Colonic mucosa (tissue), 4 donors: ENCODE measurements at regions not wholly inside any gene's neighbourhood (a gene's known extent, or its start where the extent isn't known, plus 50 kb on each side); places are given as distances from the start of the nearest gene placed in this dataset.
"Not testable (repeated sequence)": the region's sequence is repeated elsewhere in the genome, so short reads cannot be mapped to it uniquely, and the experiment has no call there.

ENCODE experiments used
- DNase-seq: peaks from one replicate; pipeline ENCODE4 v3.0.0-alpha.2; 2020
- H3K27ac ChIP-seq: fragments of 200-600 bp; one replicate; pipeline ENCODE4 v1.8.0; 2021
- H3K27me3 ChIP-seq: fragments of 200-600 bp; one replicate; pipeline ENCODE4 v1.8.0; 2021
- H3K36me3 ChIP-seq: fragments of 200-600 bp; one replicate; pipeline ENCODE4 v1.8.0; 2021
- H3K4me1 ChIP-seq: fragments of 200-600 bp; one replicate; pipeline ENCODE4 v1.8.0; 2021; ENCODE audit warnings: mild to moderate bottlenecking
- H3K4me3 ChIP-seq: fragments of 200-600 bp; one replicate; pipeline ENCODE4 v1.8.0; 2021
- H3K9ac ChIP-seq, 2 donors: one replicate each; pipeline ENCODE4 v1.7.0; 2013; ENCODE audit warnings: control low read depth in 2 of 2, low read depth in 2 of 2, low read length in 2 of 2
- H3K9me3 ChIP-seq: fragments of 200-600 bp; one replicate; pipeline ENCODE4 v1.8.0; 2021
- intact Hi-C: fragments of 100-400 bp; cut with DNase I; formaldehyde crosslinking; loops from one replicate; pipeline ENCODE4 v1.14.1; 2022
- TF ChIP-seq, protein P1 (sequence below): fragments of 200-600 bp; IDR thresholded peaks from one replicate; pipeline ENCODE4 v1.8.0; 2022; ENCODE audit warnings: antibody characterized with exemption, mild to moderate bottlenecking
- donor health status: healthy.
- donor health status: DM: no; HTN: no; CAD: no.
- donor health status: DM: no; HTN: no; CAD: no.

DNA sequence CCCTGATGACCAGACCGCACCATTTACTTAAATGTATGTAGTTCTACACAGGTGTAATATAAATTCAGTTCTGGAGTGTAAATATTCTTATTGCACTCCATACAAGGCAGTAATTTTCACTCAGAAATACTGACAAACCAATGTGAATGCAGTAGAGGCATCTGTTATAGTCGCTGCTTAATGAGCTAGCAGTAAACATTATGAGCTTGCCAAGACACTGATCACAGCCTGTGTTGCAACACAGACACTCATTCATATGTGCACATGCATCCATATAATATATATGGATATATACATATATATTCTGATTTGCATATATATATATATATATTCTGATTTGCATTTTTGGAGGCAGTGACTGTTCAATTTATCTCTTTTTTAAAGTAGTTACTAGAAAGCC lies 435.1 kb upstream of the ST8SIA4 start:
- no peak overlapping the region for H3K27ac ChIP-seq
- H3K27me3 ChIP-seq: no peaks in the 10 kb centered on the region
- H3K36me3 ChIP-seq: no peaks in the 10 kb centered on the region
- DNase-seq: no peak
- TF ChIP-seq, protein P1, sequence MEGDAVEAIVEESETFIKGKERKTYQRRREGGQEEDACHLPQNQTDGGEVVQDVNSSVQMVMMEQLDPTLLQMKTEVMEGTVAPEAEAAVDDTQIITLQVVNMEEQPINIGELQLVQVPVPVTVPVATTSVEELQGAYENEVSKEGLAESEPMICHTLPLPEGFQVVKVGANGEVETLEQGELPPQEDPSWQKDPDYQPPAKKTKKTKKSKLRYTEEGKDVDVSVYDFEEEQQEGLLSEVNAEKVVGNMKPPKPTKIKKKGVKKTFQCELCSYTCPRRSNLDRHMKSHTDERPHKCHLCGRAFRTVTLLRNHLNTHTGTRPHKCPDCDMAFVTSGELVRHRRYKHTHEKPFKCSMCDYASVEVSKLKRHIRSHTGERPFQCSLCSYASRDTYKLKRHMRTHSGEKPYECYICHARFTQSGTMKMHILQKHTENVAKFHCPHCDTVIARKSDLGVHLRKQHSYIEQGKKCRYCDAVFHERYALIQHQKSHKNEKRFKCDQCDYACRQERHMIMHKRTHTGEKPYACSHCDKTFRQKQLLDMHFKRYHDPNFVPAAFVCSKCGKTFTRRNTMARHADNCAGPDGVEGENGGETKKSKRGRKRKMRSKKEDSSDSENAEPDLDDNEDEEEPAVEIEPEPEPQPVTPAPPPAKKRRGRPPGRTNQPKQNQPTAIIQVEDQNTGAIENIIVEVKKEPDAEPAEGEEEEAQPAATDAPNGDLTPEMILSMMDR: no peak
- no peak overlapping the region for H3K4me3 ChIP-seq
- H3K4me1 ChIP-seq: no peaks in the 10 kb centered on the region
- no peaks in the 10 kb centered on the region for H3K9me3 ChIP-seq
- intact Hi-C loops: no loop called here
- no peak overlapping the region for H3K9ac ChIP-seq

DNA sequence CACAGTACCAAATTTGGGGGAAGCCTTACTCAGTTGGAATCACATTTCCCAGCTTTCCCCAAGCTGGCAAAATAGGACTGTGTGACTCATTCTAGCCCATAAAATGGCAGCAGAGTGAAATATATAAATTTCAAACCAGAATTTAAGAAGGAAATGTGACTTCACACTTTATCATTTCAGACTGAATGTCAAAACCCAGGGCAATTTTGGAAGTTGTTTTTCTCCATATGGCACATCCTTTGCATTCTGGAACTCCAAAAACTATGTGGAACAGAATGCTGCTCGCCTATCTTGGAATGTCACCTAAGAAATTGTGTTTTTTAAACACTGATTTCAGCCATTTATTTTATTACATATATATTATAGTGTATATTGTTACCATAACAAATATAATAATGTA lies 424.7 kb upstream of the ST8SIA4 start:
- Histone ChIP-seq H3K4me1 (no peaks in the 10 kb centered on the region), H3K9me3 (no peaks in the 10 kb centered on the region), H3K27me3 (no peaks in the 10 kb centered on the region), H3K9ac (no peak overlapping the region), H3K4me3 (no peak overlapping the region), H3K27ac (no peak overlapping the region), H3K36me3 (no peaks in the 10 kb centered on the region)
- TF ChIP-seq, protein P1: no peak
- intact Hi-C loops: no loop called here
- no peak for DNase-seq

DNA sequence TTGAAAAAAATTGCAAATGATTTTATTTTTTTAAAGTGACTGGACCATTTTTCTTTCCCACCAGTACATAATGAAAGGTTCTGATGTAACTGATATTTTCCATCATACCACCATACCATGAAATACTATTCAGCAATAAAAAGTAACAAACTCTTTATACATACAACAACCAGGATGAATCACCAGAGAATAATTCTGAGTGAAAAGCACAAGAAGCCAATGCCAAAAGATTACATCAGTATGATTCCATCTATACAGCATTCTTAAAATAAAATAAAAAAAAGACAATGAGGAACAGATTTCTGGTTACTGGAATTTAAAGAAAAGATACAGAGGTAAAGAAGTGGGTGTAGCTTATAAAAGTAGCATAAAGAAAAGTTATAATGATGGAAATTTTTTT lies 423.7 kb upstream of the ST8SIA4 start:
- intact Hi-C loops: no loop called here
- TF ChIP-seq, protein P1: no peak
- no peak overlapping the region for H3K27ac ChIP-seq
- H3K4me3 ChIP-seq: no peak overlapping the region
- H3K9ac ChIP-seq: no peak overlapping the region
- no peaks in the 10 kb centered on the region for H3K36me3 ChIP-seq
- H3K27me3 ChIP-seq: no peaks in the 10 kb centered on the region
- no peaks in the 10 kb centered on the region for H3K9me3 ChIP-seq
- H3K4me1 ChIP-seq: no peaks in the 10 kb centered on the region
- no peak for DNase-seq

DNA sequence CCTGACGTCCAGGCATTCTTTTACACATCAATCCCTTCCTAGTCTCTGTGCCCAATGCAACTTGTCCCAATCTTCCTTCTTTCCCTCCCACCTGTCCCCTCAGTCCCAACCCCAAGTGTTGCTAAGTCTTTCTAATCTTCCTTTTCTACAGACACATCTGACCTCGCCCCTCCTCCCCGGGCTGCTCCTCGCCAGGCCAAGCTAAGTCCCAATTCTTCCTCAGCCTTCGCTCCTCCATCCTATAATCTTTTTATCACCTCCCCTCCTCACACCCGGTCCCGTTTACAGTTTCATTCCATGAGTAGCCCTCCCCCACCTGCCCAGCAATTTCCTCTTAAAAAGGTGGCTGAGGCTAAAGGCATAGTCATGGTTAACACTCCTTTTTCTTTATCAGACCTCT lies 413.3 kb upstream of the ST8SIA4 start:
- H3K9ac ChIP-seq, intact Hi-C loops, H3K4me3 ChIP-seq, H3K27ac ChIP-seq, H3K9me3 ChIP-seq, DNase-seq, H3K27me3 ChIP-seq, H3K36me3 ChIP-seq, H3K4me1 ChIP-seq: not testable (repeated sequence)

DNA sequence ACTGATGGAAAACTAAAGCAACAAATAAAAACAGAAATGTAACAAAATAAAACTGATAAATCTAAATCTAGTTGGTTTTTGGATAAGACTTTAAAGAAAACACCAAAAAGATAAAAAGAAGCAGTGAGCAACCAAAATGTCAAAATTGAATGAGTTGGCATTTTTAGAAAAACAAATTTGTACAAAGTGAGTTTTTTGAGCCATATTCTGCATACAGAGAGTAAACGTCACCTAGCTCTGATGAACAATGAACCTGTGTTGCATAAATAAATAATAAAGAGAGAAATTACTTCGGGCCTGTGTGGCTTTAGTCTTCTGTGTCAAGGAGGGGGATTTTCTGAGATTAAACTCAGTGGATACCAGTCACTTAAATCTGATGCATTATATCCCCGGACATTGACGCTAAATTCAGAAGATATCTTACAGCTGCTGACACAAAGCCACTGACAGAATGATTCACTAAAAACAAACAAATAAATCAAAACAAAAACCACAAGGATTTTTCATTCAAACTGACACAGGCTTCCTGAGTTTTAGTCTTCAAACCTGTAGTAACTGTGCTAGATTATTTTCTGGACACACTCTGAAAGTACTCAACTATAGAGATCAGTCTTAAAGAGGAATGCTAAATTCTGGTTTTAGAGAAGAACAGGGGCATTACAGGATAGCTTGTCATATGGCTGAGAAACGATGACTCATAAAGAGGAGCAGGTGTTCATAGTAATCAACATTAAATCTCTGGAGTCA lies 403.5 kb upstream of the ST8SIA4 start:
- DNase-seq: no peak
- Histone ChIP-seq H3K4me1 (no peaks in the 10 kb centered on the region), H3K36me3 (no peaks in the 10 kb centered on the region), H3K27ac (no peak overlapping the region), H3K27me3 (no peaks in the 10 kb centered on the region), H3K4me3 (no peak overlapping the region), H3K9ac (no peak overlapping the region), H3K9me3 (no peaks in the 10 kb centered on the region)
- intact Hi-C loops: no loop called here
- TF ChIP-seq, protein P1: no peak

DNA sequence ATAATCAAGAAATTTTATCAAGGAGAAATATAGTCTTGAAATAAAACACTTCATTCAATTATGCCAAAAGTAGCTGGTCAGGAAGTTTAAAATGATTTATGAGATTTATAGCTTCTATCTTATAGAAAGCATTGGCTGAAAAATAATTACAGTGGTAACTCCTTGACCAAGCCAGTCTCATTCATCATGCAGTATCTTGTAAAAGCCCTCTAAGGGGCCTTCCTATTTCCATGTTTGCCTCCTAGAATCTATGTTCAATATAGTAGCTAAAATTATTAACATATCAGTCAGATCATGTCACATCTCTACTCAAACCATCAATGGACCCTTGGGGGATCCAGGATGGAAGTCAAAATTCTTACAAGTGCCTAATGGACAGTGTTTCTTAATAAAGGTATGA lies 393.4 kb upstream of the ST8SIA4 start:
- Histone ChIP-seq H3K27me3 (no peaks in the 10 kb centered on the region), H3K9ac (no peak overlapping the region), H3K4me3 (no peak overlapping the region), H3K9me3 (no peaks in the 10 kb centered on the region), H3K36me3 (no peaks in the 10 kb centered on the region), H3K27ac (no peak overlapping the region), H3K4me1 (no peaks in the 10 kb centered on the region)
- intact Hi-C loops: no loop called here
- TF ChIP-seq, protein P1: no peak
- no peak for DNase-seq
